ENCODE measurements at regions not wholly inside any gene's neighbourhood (a gene's known extent, or its start where the extent isn't known, plus 50 kb on each side); places are given as distances from the start of the nearest gene placed in this dataset.
"Not testable (repeated sequence)": the region's sequence is repeated elsewhere in the genome, so short reads cannot be mapped to it uniquely, and the experiment has no call there.

GRCh38 chr12:60801166-60801565, 1205.3 kb downstream of the SLC16A7 start:
- DNase-seq, result not testable (repeated sequence)

- DNase-seq, result no peak
Observed at GRCh38 chr12:60803147-60803546, 1207.3 kb downstream of the SLC16A7 start.

- DNase-seq, result no peak
Observed at GRCh38 chr12:60805364-60805763, 1209.5 kb downstream of the SLC16A7 start.

GRCh38 chr12:60819794-60820193, 1224.0 kb downstream of the SLC16A7 start:
- no peak for DNase-seq

- DNase-seq, result no peak
Observed at GRCh38 chr12:60822580-60822979, 1226.8 kb downstream of the SLC16A7 start.

GRCh38 chr12:60830381-60830780, 1234.6 kb downstream of the SLC16A7 start:
- DNase-seq, result no peak

GRCh38 chr12:60832290-60832689, 1236.5 kb downstream of the SLC16A7 start:
- no peak for DNase-seq

GRCh38 chr12:60834372-60834771, 1238.5 kb downstream of the SLC16A7 start:
- DNase-seq, result no peak

GRCh38 chr12:60834806-60835205, 1239.0 kb downstream of the SLC16A7 start:
- no peak for DNase-seq

- no peak for DNase-seq
Observed at GRCh38 chr12:60836651-60837050, 1240.8 kb downstream of the SLC16A7 start.

- no peak for DNase-seq
Observed at GRCh38 chr12:60842181-60842580, 1246.4 kb downstream of the SLC16A7 start.

- DNase-seq, result no peak
Observed at GRCh38 chr12:60844101-60844500, 1248.3 kb downstream of the SLC16A7 start.

GRCh38 chr12:60844875-60845274, 1249.0 kb downstream of the SLC16A7 start:
- DNase-seq, result no peak

- no peak for DNase-seq
Observed at GRCh38 chr12:60845696-60846095, 1249.9 kb downstream of the SLC16A7 start.

GRCh38 chr12:60847281-60847680, 1251.5 kb downstream of the SLC16A7 start:
- no peak for DNase-seq

GRCh38 chr12:60849723-60850122, 1253.9 kb downstream of the SLC16A7 start:
- no peak for DNase-seq

GRCh38 chr12:60853407-60853806, 1257.6 kb downstream of the SLC16A7 start:
- DNase-seq, result no peak

GRCh38 chr12:60863421-60863820, 1267.6 kb downstream of the SLC16A7 start:
- DNase-seq, result no peak

- no peak for DNase-seq
Observed at GRCh38 chr12:60872219-60872618, 1276.4 kb downstream of the SLC16A7 start.

- no peak for DNase-seq
Observed at GRCh38 chr12:60872850-60873713, 1277.3 kb downstream of the SLC16A7 start.

GRCh38 chr12:60874091-60874490, 1278.3 kb downstream of the SLC16A7 start:
- DNase-seq, result no peak

- no peak for DNase-seq
Observed at GRCh38 chr12:60920841-60921495, 1325.1 kb downstream of the SLC16A7 start.

GRCh38 chr12:60921541-60921940, 1325.7 kb downstream of the SLC16A7 start:
- no peak for DNase-seq

- DNase-seq, result no peak
Observed at GRCh38 chr12:60926256-60926655, 1330.4 kb downstream of the SLC16A7 start.
